Naive thymus-derived CD4-positive, alpha-beta T cell (primary cell): ENCODE measurements at regions not wholly inside any gene's neighbourhood (a gene's known extent, or its start where the extent isn't known, plus 50 kb on each side); places are given as distances from the start of the nearest gene placed in this dataset.
"Not testable (repeated sequence)": the region's sequence is repeated elsewhere in the genome, so short reads cannot be mapped to it uniquely, and the experiment has no call there.

ENCODE experiments used
- ATAC-seq: fragments of 150-1000 bp; cut with Tn5 transposase; 2 replicates; pipeline ENCODE4 v1.10.0; 2021; ENCODE audit warnings: mild to moderate bottlenecking, moderate library complexity
- CTCF ChIA-PET: fragments of 350-600 bp; sonication (Branson Sonifier 250); formaldehyde crosslinking; loops from one replicate; lab custom pipeline; 2021; ENCODE audit warnings: antibody characterized with exemption; lab: Charles Lee
- POLR2A ChIA-PET: fragments of 350-600 bp; sonication (Branson Sonifier 250); formaldehyde crosslinking; loops from one replicate; lab custom pipeline; 2021; ENCODE audit warnings: antibody characterized with exemption, inconsistent platforms; lab: Charles Lee
- DNase-seq, 9 donors: peaks; one replicate each; pipeline versions ENCODE4 v3.0.0 to v3.0.0-alpha.2; 2020 to 2022; ENCODE audit warnings: mixed read lengths in 1 of 9
- H3K27ac ChIP-seq: one replicate; pipeline ENCODE4 v1.7.0; 2013; ENCODE audit warnings: mild to moderate bottlenecking, low read depth, low read length, moderate library complexity
- H3K27me3 ChIP-seq, 2 donors: one replicate each; pipeline ENCODE4 v1.7.0; 2013; ENCODE audit warnings: low read length in 2 of 2, mild to moderate bottlenecking in 2 of 2, moderate library complexity in 2 of 2; ENCODE audit not compliant: control insufficient read depth in 2 of 2, insufficient read depth in 2 of 2
- H3K36me3 ChIP-seq, 3 experiments: 1 replicate in 2 of 3; 2 replicates in 1 of 3; pipeline ENCODE4 v1.7.0; 2013; ENCODE audit warnings: low read length in 3 of 3, mild to moderate bottlenecking in 3 of 3, moderate library complexity in 1 of 3; ENCODE audit not compliant: insufficient read depth in 3 of 3, control insufficient read depth in 2 of 3
- H3K4me1 ChIP-seq, 2 donors: one replicate each; pipeline ENCODE4 v1.7.0; 2013; ENCODE audit warnings: low read length in 2 of 2, mild to moderate bottlenecking in 2 of 2, moderate library complexity in 1 of 2; ENCODE audit not compliant: control insufficient read depth in 2 of 2, insufficient read depth in 2 of 2
- H3K4me3 ChIP-seq: 2 replicates; pipeline ENCODE4 v1.7.0; 2013; ENCODE audit warnings: mild to moderate bottlenecking, low read length
- H3K9me3 ChIP-seq, 3 experiments: 1 replicate in 2 of 3; 2 replicates in 1 of 3; pipeline ENCODE4 v1.7.0; 2013; ENCODE audit warnings: low read length in 3 of 3; ENCODE audit not compliant: control insufficient read depth in 2 of 3
- H3K27ac Mint-ChIP-seq, 9 donors: one replicate each; pipeline ENCODE4 v1.8.0; 2020 to 2022; ENCODE audit warnings: mixed read lengths in 9 of 9, mild to moderate bottlenecking in 8 of 9, moderate library complexity in 5 of 9, inconsistent platforms in 2 of 9
- H3K27me3 Mint-ChIP-seq, 5 donors: one replicate each; pipeline ENCODE4 v1.8.0; 2021 to 2022; ENCODE audit warnings: mixed read lengths in 5 of 5, mild to moderate bottlenecking in 1 of 5
- H3K36me3 Mint-ChIP-seq, 5 donors: one replicate each; pipeline ENCODE4 v1.8.0; 2020 to 2022; ENCODE audit warnings: mixed read lengths in 5 of 5, mild to moderate bottlenecking in 3 of 5, inconsistent platforms in 1 of 5
- H3K4me1 Mint-ChIP-seq, 7 donors: one replicate each; pipeline ENCODE4 v1.8.0; 2020 to 2022; ENCODE audit warnings: mixed read lengths in 7 of 7, mild to moderate bottlenecking in 3 of 7, inconsistent platforms in 1 of 7
- H3K4me3 Mint-ChIP-seq, 10 donors: one replicate each; pipeline ENCODE4 v1.8.0; 2020 to 2022; ENCODE audit warnings: mild to moderate bottlenecking in 10 of 10, mixed read lengths in 10 of 10, moderate library complexity in 6 of 10, inconsistent platforms in 2 of 10
- H3K9me3 Mint-ChIP-seq, 11 donors: one replicate each; pipeline ENCODE4 v1.8.0; 2020 to 2022; ENCODE audit warnings: mixed read lengths in 11 of 11, mild to moderate bottlenecking in 4 of 11, inconsistent platforms in 1 of 11, moderate library complexity in 1 of 11
- intact Hi-C, 2 donors: fragments of 100-400 bp; cut with micrococcal nuclease; formaldehyde crosslinking; loops; one replicate each; pipeline ENCODE4 v1.15.1; 2023

DNA sequence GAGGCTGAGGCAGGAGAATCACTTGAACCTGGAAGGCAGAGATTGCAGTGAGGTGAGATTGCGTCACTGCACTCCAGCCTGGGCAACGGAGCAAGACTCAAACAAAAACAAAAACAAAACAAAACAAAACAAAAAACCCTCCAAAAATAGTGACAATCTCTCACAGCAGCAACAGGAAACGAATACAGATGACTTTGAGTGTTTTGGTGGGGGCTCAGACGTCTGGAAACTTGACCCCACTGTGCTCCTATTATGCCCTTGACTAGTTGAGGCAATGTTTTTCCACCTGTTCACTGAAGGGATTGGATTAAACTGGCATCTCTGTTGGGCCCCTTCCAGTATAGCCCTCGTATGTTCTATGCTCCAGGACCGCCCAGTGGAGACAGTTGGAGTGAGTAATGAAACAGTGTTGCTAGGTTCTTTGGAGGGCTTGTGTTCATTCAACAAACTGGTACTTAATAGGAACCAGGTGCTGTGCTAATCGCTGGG, 167.0 kb downstream of the UTP18 start:
- intact Hi-C loops = loop anchor here (1.0 to 5.0 kb wide), 5 partner anchors 35 to 560 kb away; partner anchors contain the start of genes MBTD1 (in 2 of the 2), UTP18 (in 2 of the 2) and TOB1 (in 1 of the 2)
- Mint-ChIP-seq H3K4me3 (peak overlapping the region; percentile 26 to 84 (median 78)), H3K27ac (peak overlapping the region; percentile 91 to 100 (median 97)), H3K4me1 (peaks cover 37 to 82% (median 66%) of the 10 kb centered on the region in 7 donors), H3K36me3 (peaks cover 0 to 19% (median 0%) of the 10 kb centered on the region in 5 donors), H3K27me3 (no peaks in the 10 kb centered on the region), H3K9me3 (peaks cover 0 to 8% (median 0%) of the 10 kb centered on the region in 11 donors)
- ATAC-seq (peak; percentile 43), DNase-seq (peak in 6 of 9 donors; percentile 21 to 64 (median 36))
- ChIA-PET POLR2A (interaction anchor here (0.8 kb wide), 1 partner anchor 56 kb away, joined by 3 read pairs; no protein-coding TSS in a partner anchor), CTCF (no interaction called here)
- peaks cover 12 to 48% of the 10 kb centered on the region in 2 donors for H3K4me1 ChIP-seq
- no peaks in the 10 kb centered on the region for H3K36me3 ChIP-seq
- peak overlapping the region; percentile 87 for H3K27ac ChIP-seq
- H3K9me3 ChIP-seq = no peaks in the 10 kb centered on the region
- H3K4me3 ChIP-seq = peak overlapping the region; percentile 32
- no peaks in the 10 kb centered on the region for H3K27me3 ChIP-seq

DNA sequence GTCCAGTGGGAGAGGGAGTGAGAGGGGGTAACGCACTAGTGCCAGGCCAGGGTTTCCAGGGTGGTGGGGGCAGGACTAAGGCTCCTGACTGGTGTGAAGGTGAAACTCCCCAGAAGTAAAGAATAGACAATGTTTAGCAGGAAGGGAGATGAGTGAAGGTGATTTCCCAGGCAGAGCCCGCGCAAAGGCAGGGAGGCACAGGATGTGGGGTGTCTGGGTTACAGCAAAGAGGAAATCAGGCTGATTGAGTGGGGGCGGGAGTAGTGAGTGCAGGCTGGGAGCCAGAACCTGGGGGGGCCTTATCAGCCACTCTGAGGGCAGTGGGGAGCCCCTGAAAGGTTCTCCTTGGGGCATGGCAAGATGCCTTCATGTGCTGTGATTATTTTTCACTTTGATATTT, 167.5 kb downstream of the UTP18 start:
- no peaks in the 10 kb centered on the region for H3K9me3 ChIP-seq
- peaks cover 0 to 19% (median 0%) of the 10 kb centered on the region in 5 donors for H3K36me3 Mint-ChIP-seq
- H3K27ac ChIP-seq = peak overlapping the region; percentile 87
- peaks cover 12 to 48% of the 10 kb centered on the region in 2 donors for H3K4me1 ChIP-seq
- peak; percentile 93 for ATAC-seq
- H3K27me3 ChIP-seq = no peaks in the 10 kb centered on the region
- H3K36me3 ChIP-seq = no peaks in the 10 kb centered on the region
- intact Hi-C loops = loop anchor here (1.0 to 5.0 kb wide), 7 partner anchors 11 to 561 kb away; partner anchors contain the start of genes MBTD1 (in 2 of the 2), UTP18 (in 2 of the 2) and TOB1 (in 1 of the 2)
- POLR2A ChIA-PET = interaction anchor here (0.8 to 1.1 kb wide), 2 partner anchors 10 to 56 kb away, joined by 3 read pairs; no protein-coding TSS in a partner anchor
- no peaks in the 10 kb centered on the region for H3K27me3 Mint-ChIP-seq
- H3K4me3 ChIP-seq = peak overlapping the region; percentile 32
- H3K27ac Mint-ChIP-seq = peak overlapping the region; percentile 91 to 100 (median 97)
- H3K9me3 Mint-ChIP-seq = peaks cover 0 to 8% (median 0%) of the 10 kb centered on the region in 11 donors
- peak overlapping the region; percentile 26 to 84 (median 78) for H3K4me3 Mint-ChIP-seq
- DNase-seq = peak; percentile 45 to 90 (median 72)
- H3K4me1 Mint-ChIP-seq = peaks cover 34 to 77% (median 61%) of the 10 kb centered on the region in 7 donors
- CTCF ChIA-PET = no interaction called here

GRCh38 chr17:51428668-51429495, 168.5 kb downstream of the UTP18 start:
- Histone ChIP-seq H3K4me1 (peaks cover 12 to 48% of the 10 kb centered on the region in 2 donors), H3K9me3 (no peaks in the 10 kb centered on the region), H3K36me3 (no peaks in the 10 kb centered on the region), H3K4me3 (no peak overlapping the region), H3K27ac (peak overlapping the region; percentile 87), H3K27me3 (no peaks in the 10 kb centered on the region)
- ChIA-PET CTCF (interaction anchor here (2.1 kb wide), 1 partner anchor 57 kb away, joined by 10 read pairs; no protein-coding TSS in a partner anchor), POLR2A (interaction anchor here (1.1 kb wide), 1 partner anchor 11 kb away, joined by 3 read pairs; no protein-coding TSS in a partner anchor)
- DNase-seq (peak in 2 of 9 donors; percentile 19), ATAC-seq (no peak)
- H3K36me3 Mint-ChIP-seq = peaks cover 0 to 17% (median 0%) of the 10 kb centered on the region in 5 donors
- peaks cover 37 to 75% (median 61%) of the 10 kb centered on the region in 7 donors for H3K4me1 Mint-ChIP-seq
- intact Hi-C loops = loop anchor here (1.0 to 5.0 kb wide), 6 partner anchors 10 to 562 kb away; partner anchors contain the start of genes MBTD1 (in 1 of the 2), TOB1 (in 1 of the 2) and UTP18 (in 1 of the 2)
- H3K27ac Mint-ChIP-seq = peak overlapping the region; percentile 91 to 100 (median 97)
- peak overlapping the region; percentile 29 to 83 (median 67) for H3K4me3 Mint-ChIP-seq
- H3K27me3 Mint-ChIP-seq = no peaks in the 10 kb centered on the region
- H3K9me3 Mint-ChIP-seq = peaks cover 0 to 3% (median 0%) of the 10 kb centered on the region in 11 donors

GRCh38 chr17:51429938-51430337, 169.6 kb downstream of the UTP18 start:
- peak overlapping the region; percentile 87 for H3K27ac ChIP-seq
- peak in 3 of 9 donors; percentile 15 to 27 (median 26) for DNase-seq
- CTCF ChIA-PET = interaction anchor here (1.7 to 2.1 kb wide), 2 partner anchors 11 to 58 kb away, joined by 4 to 10 read pairs; no protein-coding TSS in a partner anchor
- not testable (repeated sequence) for H3K4me3 ChIP-seq, ATAC-seq, H3K9me3 Mint-ChIP-seq, H3K9me3 ChIP-seq, H3K36me3 ChIP-seq, H3K27me3 Mint-ChIP-seq, H3K27me3 ChIP-seq
- H3K27ac Mint-ChIP-seq = peak overlapping the region; percentile 91 to 100 (median 97)
- intact Hi-C loops = loop anchor here (2.0 to 5.0 kb wide), 5 partner anchors 32 to 563 kb away; partner anchors contain the start of genes MBTD1 (in 1 of the 2), TOB1 (in 1 of the 2) and UTP18 (in 1 of the 2)
- peaks cover 0 to 22% (median 0%) of the 10 kb centered on the region in 5 donors for H3K36me3 Mint-ChIP-seq
- H3K4me3 Mint-ChIP-seq = peak overlapping the region; percentile 40 to 83 (median 67)
- H3K4me1 ChIP-seq = peaks cover 12 to 48% of the 10 kb centered on the region in 2 donors
- POLR2A ChIA-PET = interaction anchor here (0.5 to 1.1 kb wide), 2 partner anchors 25 to 65 kb away, joined by 3 to 4 read pairs; no protein-coding TSS in a partner anchor
- peaks cover 41 to 77% (median 63%) of the 10 kb centered on the region in 7 donors for H3K4me1 Mint-ChIP-seq

DNA sequence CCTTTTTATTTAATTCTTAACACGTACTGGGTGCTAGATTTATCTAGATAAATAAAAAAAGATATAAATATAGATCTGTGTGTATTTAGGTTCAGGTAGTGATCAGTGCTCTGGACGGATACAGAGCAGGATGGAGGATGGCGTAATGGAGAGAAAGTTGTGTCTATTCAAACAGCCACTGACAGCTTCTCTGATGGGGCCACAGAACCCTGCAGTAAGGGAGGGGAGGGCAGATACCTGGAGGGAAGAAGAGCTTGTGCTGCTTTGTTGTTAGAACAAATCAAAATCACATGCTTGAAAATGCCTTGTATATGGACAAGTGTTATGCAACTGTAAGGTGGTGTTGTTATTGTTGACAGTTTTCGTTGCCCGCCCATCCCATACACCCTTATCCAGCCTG, 170.2 kb downstream of the UTP18 start:
- Mint-ChIP-seq H3K4me1 (peaks cover 42 to 81% (median 69%) of the 10 kb centered on the region in 7 donors), H3K4me3 (peak overlapping the region; percentile 11 to 83 (median 67)), H3K36me3 (peaks cover 0 to 22% (median 0%) of the 10 kb centered on the region in 5 donors), H3K27ac (peak overlapping the region; percentile 91 to 100 (median 97)), H3K9me3 (peaks cover 0 to 3% (median 0%) of the 10 kb centered on the region in 11 donors), H3K27me3 (no peaks in the 10 kb centered on the region)
- H3K4me3 ChIP-seq = no peak overlapping the region
- DNase-seq (peak in 7 of 9 donors; percentile 21 to 71 (median 27)), ATAC-seq (peak; percentile 24)
- intact Hi-C loops = no loop called here
- H3K4me1 ChIP-seq = peaks cover 12 to 48% of the 10 kb centered on the region in 2 donors
- H3K27me3 ChIP-seq = no peaks in the 10 kb centered on the region
- H3K27ac ChIP-seq = peak overlapping the region; percentile 87
- ChIA-PET CTCF (interaction anchor here (1.7 to 2.1 kb wide), 2 partner anchors 10 to 59 kb away, joined by 4 to 10 read pairs; no protein-coding TSS in a partner anchor), POLR2A (interaction anchor here (1.1 kb wide), 1 partner anchor 65 kb away, joined by 4 read pairs; no protein-coding TSS in a partner anchor)
- no peaks in the 10 kb centered on the region for H3K36me3 ChIP-seq
- no peaks in the 10 kb centered on the region for H3K9me3 ChIP-seq
